ENCODE measurements at regions not wholly inside any gene's neighbourhood (a gene's known extent, or its start where the extent isn't known, plus 50 kb on each side); places are given as distances from the start of the nearest gene placed in this dataset.

DNA sequence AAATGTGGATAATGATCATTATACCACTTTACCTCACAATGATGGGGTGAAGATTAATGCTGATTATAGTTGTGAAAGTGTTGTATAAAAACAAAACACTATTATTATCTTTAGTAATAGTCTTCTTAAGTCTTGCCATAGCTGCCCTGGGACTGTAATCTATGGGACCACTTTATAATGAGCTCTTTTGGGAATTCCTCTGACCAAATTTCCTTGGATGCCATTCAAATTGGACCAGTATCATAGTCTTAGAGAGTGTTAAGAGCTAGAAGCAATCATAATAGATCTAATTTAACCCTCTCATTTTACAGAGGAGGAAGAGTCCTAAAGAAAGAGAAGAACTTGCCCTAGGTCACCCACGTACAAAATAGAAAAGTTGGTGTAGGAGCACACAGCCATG is 457.7 kb upstream of the SLC14A2 start:
- TF ChIP-seq CTCF (IDR thresholded peaks at IDR 0.05; ENCODE audit: borderline replicate concordance, control extremely low read depth, extremely low read depth, insufficient read depth, missing control alignments), result no peak
- in situ Hi-C loops (cut with MboI; ENCODE audit: low sequenced_read_pairs, unreplicated experiment), result no loop called here

GRCh38 chr18:45161850-45162249 is 453.4 kb upstream of the SLC14A2 start:
- in situ Hi-C loops (cut with MboI; ENCODE audit: low sequenced_read_pairs, unreplicated experiment), result no loop called here
- DNase-seq (ENCODE audit: low spot score), result no peak
- TF ChIP-seq CTCF (IDR thresholded peaks at IDR 0.05; ENCODE audit: borderline replicate concordance, control extremely low read depth, extremely low read depth, insufficient read depth, missing control alignments), result no peak

More for the DNA sequence above, 457.7 kb upstream of the SLC14A2 start:
- no peak for DNase-seq (ENCODE audit: low spot score)

DNA sequence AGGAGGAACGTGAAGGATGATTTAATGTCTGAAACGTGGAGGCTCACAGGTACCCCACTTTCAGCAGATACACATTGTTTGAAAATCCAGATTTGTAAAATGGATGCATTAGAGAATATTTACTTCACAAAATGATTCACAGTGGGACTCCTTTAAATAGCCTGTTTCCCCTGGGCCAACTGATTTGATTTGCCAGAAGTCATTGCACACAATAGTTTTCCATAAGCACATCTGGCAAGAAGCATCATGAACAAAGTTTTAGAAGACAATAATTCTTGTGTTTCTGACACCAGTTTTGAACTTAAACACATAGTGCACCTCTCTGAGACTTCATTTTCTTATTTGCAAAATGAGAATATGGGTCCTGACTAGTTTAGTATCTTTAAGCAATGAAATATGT is 451.4 kb upstream of the SLC14A2 start:
- TF ChIP-seq CTCF (IDR thresholded peaks at IDR 0.05; ENCODE audit: borderline replicate concordance, control extremely low read depth, extremely low read depth, insufficient read depth, missing control alignments), result no peak
- no peak for DNase-seq (ENCODE audit: low spot score)
- in situ Hi-C loops (cut with MboI; ENCODE audit: low sequenced_read_pairs, unreplicated experiment), result no loop called here

- TF ChIP-seq CTCF (IDR thresholded peaks at IDR 0.05; ENCODE audit: borderline replicate concordance, control extremely low read depth, extremely low read depth, insufficient read depth, missing control alignments), result no peak
- in situ Hi-C loops (cut with MboI; ENCODE audit: low sequenced_read_pairs, unreplicated experiment), result no loop called here
- DNase-seq (ENCODE audit: low spot score), result no peak
Measured at GRCh38 chr18:45164551-45164950, 450.7 kb upstream of the SLC14A2 start.

GRCh38 chr18:45165176-45165713 is 450.0 kb upstream of the SLC14A2 start:
- no peak for TF ChIP-seq CTCF (IDR thresholded peaks at IDR 0.05; ENCODE audit: borderline replicate concordance, control extremely low read depth, extremely low read depth, insufficient read depth, missing control alignments)
- in situ Hi-C loops (cut with MboI; ENCODE audit: low sequenced_read_pairs, unreplicated experiment), result no loop called here
- DNase-seq (ENCODE audit: low spot score), result no peak

- no peak for DNase-seq (ENCODE audit: low spot score)
- TF ChIP-seq CTCF (IDR thresholded peaks at IDR 0.05; ENCODE audit: borderline replicate concordance, control extremely low read depth, extremely low read depth, insufficient read depth, missing control alignments), result no peak
- in situ Hi-C loops (cut with MboI; ENCODE audit: low sequenced_read_pairs, unreplicated experiment), result no loop called here
Measured at GRCh38 chr18:45165871-45166270, 449.4 kb upstream of the SLC14A2 start.
